ENCODE measurements at regions not wholly inside any gene's neighbourhood (a gene's known extent, or its start where the extent isn't known, plus 50 kb on each side); places are given as distances from the start of the nearest gene placed in this dataset.

GRCh38 chr6:1130709-1131108 is 181.2 kb upstream of the FOXQ1 start:
- 35% methylated on average over 7 of the region's 7 CpGs for WGBS (ENCODE audit: insufficient coverage, insufficient replicate concordance, low lambda C conversion rate, missing lambda C conversion rate)
- Histone ChIP-seq H4K20me1 (ENCODE audit: control insufficient read depth, insufficient read depth) (no peaks in the 10 kb centered on the region), H3K4me3 (no peak overlapping the region), H3K79me2 (ENCODE audit: control insufficient read depth, insufficient read depth, low read length) (no peaks in the 10 kb centered on the region), H3K27me3 (replicated peaks in 1 of 2; ENCODE audit: control insufficient read depth in 2 of 2, insufficient read depth in 2 of 2, low read length in 1 of 2) (no peaks in the 10 kb centered on the region; a peak in 1 of 4 replicates), H3K4me1 (ENCODE audit: control insufficient read depth, insufficient read depth, low read length) (no peaks in the 10 kb centered on the region), H3K36me3 (ENCODE audit: control insufficient read depth in 2 of 2, insufficient read depth in 2 of 2, low read length in 1 of 2) (no peaks in the 10 kb centered on the region), H3K9me3 (replicated peaks; ENCODE audit: control insufficient read depth, insufficient read depth, low read length) (no peaks in the 10 kb centered on the region), H3K9ac (ENCODE audit: control insufficient read depth, insufficient read depth, low read length) (no peak overlapping the region), H3K27ac (ENCODE audit: control insufficient read depth, insufficient read depth) (no peak overlapping the region), H2AFZ (ENCODE audit: control insufficient read depth, low read depth, low read length) (no peak overlapping the region), H3K4me2 (ENCODE audit: control insufficient read depth, insufficient read depth) (no peak overlapping the region)
- RAD21 ChIA-PET (ENCODE audit: unreplicated experiment): no interaction called here
- DNase-seq (ENCODE audit: low read depth, low spot score) (no peak), FAIRE-seq (no peak), ATAC-seq (no peak)
- SMC1A ChIA-PET (ENCODE audit: uncharacterized antibody, unreplicated experiment): no interaction called here
- POLR2A ChIA-PET: no interaction called here
- BruUV-seq (replicated peaks): no TSS peak
- TF ChIP-seq PAX5 (IDR thresholded peaks at IDR 0.05; ENCODE audit: borderline replicate concordance, low read depth, low read length) (no peak), TBL1XR1 (IDR thresholded peaks at IDR 0.05; ENCODE audit: low read depth, low read length) (no peak), KLF5 (IDR thresholded peaks at IDR 0.05; ENCODE audit: partially characterized antibody) (no peak), USF1 (IDR thresholded peaks at IDR 0.05; ENCODE audit: borderline replicate concordance, extremely low read length, insufficient read depth, low read depth, low read length) (no peak), MYB (IDR thresholded peaks at IDR 0.05; ENCODE audit: borderline replicate concordance, low read depth, low read length) (no peak), BHLHE40 (IDR thresholded peaks at IDR 0.05; ENCODE audit: borderline replicate concordance in 1 of 2, low read depth in 2 of 2, low read length in 1 of 2) (no peak)
- intact Hi-C loops (cut with micrococcal nuclease; ENCODE audit: unreplicated experiment) (no loop called here), in situ Hi-C loops (cut with MboI) (no loop called here)
- CTCF ChIA-PET: no interaction called here

GRCh38 chr6:1129131-1129530 is 182.8 kb upstream of the FOXQ1 start:
- no peak overlapping the region for H3K4me2 ChIP-seq (ENCODE audit: control insufficient read depth, insufficient read depth)
- ChIA-PET POLR2A (no interaction called here), CTCF (no interaction called here), SMC1A (ENCODE audit: uncharacterized antibody, unreplicated experiment) (no interaction called here), RAD21 (ENCODE audit: unreplicated experiment) (no interaction called here)
- H4K20me1 ChIP-seq (ENCODE audit: control insufficient read depth, insufficient read depth): no peaks in the 10 kb centered on the region
- H3K9ac ChIP-seq (ENCODE audit: control insufficient read depth, insufficient read depth, low read length): no peak overlapping the region
- H2AFZ ChIP-seq (ENCODE audit: control insufficient read depth, low read depth, low read length): no peak overlapping the region
- in situ Hi-C loops (cut with MboI) (no loop called here), intact Hi-C loops (cut with micrococcal nuclease; ENCODE audit: unreplicated experiment) (no loop called here)
- FAIRE-seq: no peak
- no peak overlapping the region for H3K4me3 ChIP-seq
- no peaks in the 10 kb centered on the region for H3K9me3 ChIP-seq (replicated peaks; ENCODE audit: control insufficient read depth, insufficient read depth, low read length)
- no peak for ATAC-seq
- H3K36me3 ChIP-seq (ENCODE audit: control insufficient read depth in 2 of 2, insufficient read depth in 2 of 2, low read length in 1 of 2): no peaks in the 10 kb centered on the region
- 59% methylated on average over 8 of the region's 8 CpGs for WGBS (ENCODE audit: insufficient coverage, insufficient replicate concordance, low lambda C conversion rate, missing lambda C conversion rate)
- BruUV-seq (replicated peaks): no TSS peak
- no peaks in the 10 kb centered on the region for H3K27me3 ChIP-seq (replicated peaks in 1 of 2; ENCODE audit: control insufficient read depth in 2 of 2, insufficient read depth in 2 of 2, low read length in 1 of 2)
- DNase-seq (ENCODE audit: low read depth, low spot score): no peak
- no peak overlapping the region for H3K27ac ChIP-seq (ENCODE audit: control insufficient read depth, insufficient read depth)
- no peaks in the 10 kb centered on the region for H3K79me2 ChIP-seq (ENCODE audit: control insufficient read depth, insufficient read depth, low read length)
- no peaks in the 10 kb centered on the region for H3K4me1 ChIP-seq (ENCODE audit: control insufficient read depth, insufficient read depth, low read length)
- TF ChIP-seq SIN3A (IDR thresholded peaks at IDR 0.05; ENCODE audit: low read depth, low read length): no peak
- TF ChIP-seq RCOR1 (conservative IDR thresholded peaks at IDR 0.05; ENCODE audit: low read depth, low read length): no peak
- TF ChIP-seq NFXL1 (IDR thresholded peaks at IDR 0.05; ENCODE audit: borderline replicate concordance): no peak
- TF ChIP-seq FOXK2 (IDR thresholded peaks at IDR 0.05): no peak
- TF ChIP-seq RELA (IDR thresholded peaks at IDR 0.05; ENCODE audit: borderline replicate concordance, partially characterized antibody): no peak
- no peak for TF ChIP-seq ZNF274 (IDR thresholded peaks at IDR 0.05; ENCODE audit: insufficient read depth, insufficient read length)
- no peak for TF ChIP-seq USF2 (IDR thresholded peaks at IDR 0.05; ENCODE audit: borderline replicate concordance, low read depth, low read length)
- no peak for TF ChIP-seq SREBF2 (IDR thresholded peaks at IDR 0.05; ENCODE audit: low read length)
- TF ChIP-seq PRDM15 (CRISPR knock-in tag; IDR thresholded peaks at IDR 0.05): no peak

Data from GM12878 (cell line).